Mesothelial cell of epicardium (in vitro differentiated cells): ENCODE measurements at regions not wholly inside any gene's neighbourhood (a gene's known extent, or its start where the extent isn't known, plus 50 kb on each side); places are given as distances from the start of the nearest gene placed in this dataset.

ENCODE experiments used
- DNase-seq, 2 experiments: peaks; one replicate each; pipeline ENCODE4 v3.0.0; 2021; ENCODE audit warnings: low spot score in 2 of 2; ENCODE audit not compliant: unreplicated experiment in 2 of 2
- H3K27ac Mint-ChIP-seq: 2 replicates; pipeline ENCODE4 v1.8.0; 2021; ENCODE audit warnings: mixed read lengths
- H3K27me3 Mint-ChIP-seq: 2 replicates; pipeline ENCODE4 v1.8.0; 2021; ENCODE audit warnings: low read depth, mixed read lengths
- H3K36me3 Mint-ChIP-seq: 2 replicates; pipeline ENCODE4 v1.8.0; 2021; ENCODE audit warnings: mixed read lengths
- H3K4me1 Mint-ChIP-seq: 2 replicates; pipeline ENCODE4 v1.8.0; 2021; ENCODE audit warnings: mixed read lengths
- H3K4me3 Mint-ChIP-seq: 2 replicates; pipeline ENCODE4 v1.8.0; 2021; ENCODE audit warnings: mild to moderate bottlenecking, moderate library complexity, mixed read lengths
- H3K9me3 Mint-ChIP-seq: 2 replicates; pipeline ENCODE4 v1.8.0; 2021; ENCODE audit warnings: mixed read lengths
- CTCF ChIP-seq: fragments of 200-600 bp; sonication (generic); IDR thresholded peaks from one replicate; pipeline ENCODE4 v1.5.0; 2021; ENCODE audit warnings: antibody characterized with exemption; ENCODE audit not compliant: unreplicated experiment

- H3K9me3 Mint-ChIP-seq, result peaks cover 20% of the 10 kb centered on the region
- peaks cover 3% of the 10 kb centered on the region for H3K27me3 Mint-ChIP-seq
- no peak for DNase-seq
- no peak overlapping the region for H3K27ac Mint-ChIP-seq
- no peaks in the 10 kb centered on the region for H3K4me1 Mint-ChIP-seq
- TF ChIP-seq CTCF, result no peak
- no peak overlapping the region for H3K4me3 Mint-ChIP-seq
- no peaks in the 10 kb centered on the region for H3K36me3 Mint-ChIP-seq
Observed at GRCh38 chr2:137797641-137798040, 166.6 kb upstream of the HNMT start.

GRCh38 chr2:137799600-137799999 lies 164.7 kb upstream of the HNMT start:
- peaks cover 3% of the 10 kb centered on the region for H3K27me3 Mint-ChIP-seq
- no peaks in the 10 kb centered on the region for H3K4me1 Mint-ChIP-seq
- H3K27ac Mint-ChIP-seq, result no peak overlapping the region
- no peak for DNase-seq
- no peak for TF ChIP-seq CTCF
- H3K9me3 Mint-ChIP-seq, result peaks cover 29% of the 10 kb centered on the region
- H3K4me3 Mint-ChIP-seq, result no peak overlapping the region
- H3K36me3 Mint-ChIP-seq, result no peaks in the 10 kb centered on the region

DNA sequence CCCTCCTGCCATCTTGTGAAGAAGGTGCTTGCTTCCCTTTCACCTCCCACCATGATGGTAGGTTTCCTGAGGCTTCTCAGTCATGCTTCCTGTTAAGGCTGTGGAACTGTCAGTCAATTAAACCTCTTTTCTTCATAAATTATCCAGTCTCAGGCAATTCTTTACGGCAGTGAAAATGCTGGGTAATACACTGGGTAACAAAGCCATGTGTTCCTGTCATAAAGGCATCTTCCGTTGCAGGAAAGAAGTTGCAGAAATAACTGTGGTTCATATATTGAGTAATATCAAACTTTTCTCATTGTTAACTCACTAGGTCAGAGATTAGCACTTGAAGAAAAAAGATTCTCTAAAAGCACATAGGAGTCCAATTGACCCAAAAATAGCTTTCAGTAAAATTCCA lies 163.9 kb upstream of the HNMT start:
- Mint-ChIP-seq H3K27ac (no peak overlapping the region), H3K36me3 (no peaks in the 10 kb centered on the region), H3K4me1 (no peaks in the 10 kb centered on the region), H3K4me3 (no peak overlapping the region), H3K27me3 (peaks cover 3% of the 10 kb centered on the region), H3K9me3 (peaks cover 29% of the 10 kb centered on the region)
- no peak for TF ChIP-seq CTCF
- no peak for DNase-seq

DNA sequence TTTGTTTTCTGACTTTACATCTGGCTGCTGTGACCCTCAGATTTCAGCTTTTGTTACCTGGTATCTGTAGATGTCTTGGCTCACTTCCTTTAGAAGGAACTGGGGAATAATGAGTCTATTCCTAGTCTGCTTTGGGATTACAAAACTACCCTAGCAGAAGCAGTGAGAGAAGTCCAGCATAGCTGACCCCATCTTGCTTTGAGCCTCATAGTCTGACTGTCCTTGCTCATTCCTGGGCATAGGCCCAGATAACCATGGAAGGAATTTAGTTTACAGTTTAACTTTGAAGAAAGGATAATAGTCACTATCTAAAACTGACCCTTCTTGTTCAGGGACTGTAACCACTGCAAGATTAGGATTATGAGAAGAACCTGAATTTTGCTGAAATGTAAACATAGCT lies 163.0 kb upstream of the HNMT start:
- TF ChIP-seq CTCF, result no peak
- DNase-seq, result no peak
- H3K36me3 Mint-ChIP-seq, result no peaks in the 10 kb centered on the region
- peaks cover 24% of the 10 kb centered on the region for H3K9me3 Mint-ChIP-seq
- H3K27ac Mint-ChIP-seq, result no peak overlapping the region
- H3K27me3 Mint-ChIP-seq, result peaks cover 3% of the 10 kb centered on the region
- H3K4me1 Mint-ChIP-seq, result no peaks in the 10 kb centered on the region
- H3K4me3 Mint-ChIP-seq, result no peak overlapping the region

DNA sequence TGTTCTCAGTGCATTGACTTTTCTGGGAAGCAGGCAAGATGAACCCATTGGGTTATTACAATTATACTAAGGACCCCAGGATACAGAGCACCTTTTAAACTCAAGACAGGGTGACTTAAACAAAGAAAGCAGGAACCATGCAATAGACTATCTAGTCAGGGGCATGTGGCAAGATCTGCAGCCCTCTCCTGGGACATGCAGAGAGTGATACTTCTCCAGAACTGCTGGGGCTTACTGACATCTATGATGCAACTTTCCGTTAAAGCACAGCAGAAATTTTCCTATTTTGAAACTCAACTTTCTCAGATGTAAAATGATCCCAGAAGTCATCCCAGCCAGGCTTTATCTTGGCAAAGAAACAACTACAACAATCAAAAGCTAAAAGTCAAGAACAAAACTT lies 162.2 kb upstream of the HNMT start:
- DNase-seq, result no peak
- no peaks in the 10 kb centered on the region for H3K4me1 Mint-ChIP-seq
- no peak overlapping the region for H3K27ac Mint-ChIP-seq
- H3K4me3 Mint-ChIP-seq, result no peak overlapping the region
- peaks cover 3% of the 10 kb centered on the region for H3K27me3 Mint-ChIP-seq
- TF ChIP-seq CTCF, result no peak
- H3K36me3 Mint-ChIP-seq, result no peaks in the 10 kb centered on the region
- peaks cover 20% of the 10 kb centered on the region for H3K9me3 Mint-ChIP-seq
